Ectodermal cell (in vitro differentiated cells): ENCODE measurements at regions not wholly inside any gene's neighbourhood (a gene's known extent, or its start where the extent isn't known, plus 50 kb on each side); places are given as distances from the start of the nearest gene placed in this dataset.

Source experiments
- H3K27ac ChIP-seq: 2 replicates; pipeline ENCODE4 v1.7.0; 2013; ENCODE audit warnings: mild to moderate bottlenecking, low read depth, low read length; ENCODE audit not compliant: insufficient read depth, poor library complexity, severe bottlenecking
- H3K27me3 ChIP-seq: 2 replicates; pipeline ENCODE4 v1.7.0; 2013; ENCODE audit warnings: mild to moderate bottlenecking, low read length; ENCODE audit not compliant: insufficient read depth, control insufficient read depth, poor library complexity, severe bottlenecking
- H3K36me3 ChIP-seq: one replicate; pipeline ENCODE4 v1.7.0; 2013; ENCODE audit warnings: low read length; ENCODE audit not compliant: control insufficient read depth, insufficient read depth
- H3K4me1 ChIP-seq: one replicate; pipeline ENCODE4 v1.7.0; 2013; ENCODE audit warnings: low read length; ENCODE audit not compliant: control insufficient read depth, insufficient read depth
- H3K4me3 ChIP-seq: 2 replicates; pipeline ENCODE4 v1.7.0; 2013; ENCODE audit warnings: low read depth, low read length, control low read depth; ENCODE audit not compliant: insufficient read depth
- H3K9me3 ChIP-seq: 2 replicates; pipeline ENCODE4 v1.7.0; 2013; ENCODE audit warnings: mild to moderate bottlenecking, low read length, moderate library complexity; ENCODE audit not compliant: control insufficient read depth
- WGBS, 2 experiments: methylation state at CpG; one replicate each; pipeline ENCODE4 v1.1.7; 2013; ENCODE audit warnings: missing lambda C conversion rate in 2 of 2; 5-methylcytosine and 5-hydroxymethylcytosine counted together

DNA sequence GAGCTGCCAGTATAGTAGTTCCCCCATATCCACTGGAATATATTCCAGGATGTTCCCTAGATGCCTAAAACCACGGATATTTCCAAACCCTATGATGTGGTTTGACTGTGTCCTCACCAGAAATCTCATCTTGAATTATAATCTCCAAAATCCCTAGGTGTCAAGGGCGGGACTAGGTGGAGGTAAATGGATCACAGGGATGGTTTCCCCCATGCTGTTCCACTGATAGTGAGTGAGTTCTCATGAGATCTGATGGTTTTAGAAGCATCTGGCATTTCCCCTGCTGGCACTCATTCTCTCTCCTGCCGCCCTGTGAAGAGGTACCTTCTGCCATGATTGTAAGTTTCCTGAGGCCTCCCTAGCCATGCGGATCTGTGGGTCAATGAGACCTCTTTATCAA is 168.6 kb downstream of the MAF start:
- H3K27ac ChIP-seq, result no peak overlapping the region
- no peaks in the 10 kb centered on the region for H3K9me3 ChIP-seq
- no peak overlapping the region for H3K4me3 ChIP-seq
- no peaks in the 10 kb centered on the region for H3K36me3 ChIP-seq
- no peaks in the 10 kb centered on the region for H3K27me3 ChIP-seq
- WGBS, 2 experiments, result 85 to 87% methylated on average over 4 of the region's 4 CpGs
- H3K4me1 ChIP-seq, result peaks cover 4% of the 10 kb centered on the region

- H3K36me3 ChIP-seq, result no peaks in the 10 kb centered on the region
- WGBS, 2 experiments, result 86 to 88% methylated on average over 12 of the region's 12 CpGs
- no peaks in the 10 kb centered on the region for H3K27me3 ChIP-seq
- no peak overlapping the region for H3K27ac ChIP-seq
- H3K4me1 ChIP-seq, result no peaks in the 10 kb centered on the region
- no peak overlapping the region for H3K4me3 ChIP-seq
- no peaks in the 10 kb centered on the region for H3K9me3 ChIP-seq
Measured at GRCh38 chr16:79430191-79430678, 170.3 kb downstream of the MAF start.

DNA sequence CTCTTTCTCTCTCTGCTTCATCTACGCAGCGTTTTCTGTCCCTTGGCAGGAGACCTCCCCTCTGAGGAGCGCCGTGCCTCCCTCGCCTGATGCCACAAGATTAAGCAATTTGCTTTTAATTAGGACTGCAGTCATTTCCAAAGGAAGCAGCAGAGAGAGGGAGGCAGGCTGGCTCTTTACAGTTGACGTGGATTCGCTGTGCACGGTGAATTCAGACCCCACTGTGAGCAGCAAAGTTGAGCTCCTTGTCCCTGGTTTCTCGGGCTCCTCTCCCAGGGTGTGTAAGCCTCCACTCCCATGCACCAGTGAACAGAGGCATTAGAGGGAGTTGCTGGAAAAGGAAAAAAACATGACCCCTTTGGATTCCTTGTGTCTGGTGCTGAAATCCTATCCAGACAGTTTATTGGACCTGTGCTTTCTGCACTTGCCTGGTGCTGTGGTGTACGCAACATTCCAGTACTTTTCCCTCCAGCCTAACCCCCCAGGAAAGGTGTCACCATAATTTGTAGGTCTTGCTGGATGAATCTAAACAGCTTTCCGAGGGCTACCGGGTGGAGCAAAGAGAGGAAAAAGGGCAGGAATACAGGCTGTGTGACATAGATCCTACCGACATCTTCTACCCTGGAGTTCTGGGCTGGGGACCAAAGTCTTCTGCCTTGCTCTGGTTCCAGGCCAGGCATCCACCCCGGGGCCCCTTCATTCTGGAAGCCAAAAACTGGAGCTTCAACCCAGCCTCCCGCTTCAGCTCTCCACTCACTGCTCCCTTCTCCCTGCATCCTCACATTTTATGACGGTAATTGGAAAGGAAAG is 171.0 kb downstream of the MAF start:
- Histone ChIP-seq H3K36me3 (no peaks in the 10 kb centered on the region), H3K27ac (no peak overlapping the region), H3K4me3 (no peak overlapping the region), H3K27me3 (no peaks in the 10 kb centered on the region), H3K4me1 (no peaks in the 10 kb centered on the region), H3K9me3 (no peaks in the 10 kb centered on the region)
- 83 to 86% methylated on average over 16 of the region's 16 CpGs for WGBS, 2 experiments

DNA sequence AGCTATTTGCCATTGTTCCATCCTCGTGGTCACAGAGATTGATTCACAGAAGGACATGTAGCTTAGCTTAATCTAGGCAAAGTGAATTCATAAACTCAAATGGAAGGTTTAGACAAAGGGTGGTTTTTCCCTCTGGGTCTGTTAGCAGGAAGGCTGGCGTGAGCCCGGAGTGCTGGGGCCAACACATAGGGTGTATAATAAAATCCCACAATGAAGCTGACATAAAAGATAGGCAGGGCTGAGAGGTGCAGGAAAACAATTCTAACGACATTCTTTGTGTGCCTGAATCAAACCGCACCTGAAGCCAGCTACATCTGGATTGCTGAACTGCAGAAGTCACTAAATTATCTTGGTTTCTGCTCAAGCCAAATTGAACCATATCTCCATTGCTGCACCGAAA is 173.9 kb downstream of the MAF start:
- H3K9me3 ChIP-seq, result no peaks in the 10 kb centered on the region
- H3K27ac ChIP-seq, result no peak overlapping the region
- no peak overlapping the region for H3K4me3 ChIP-seq
- no peaks in the 10 kb centered on the region for H3K36me3 ChIP-seq
- WGBS, 2 experiments, result 94 to 95% methylated on average over 6 of the region's 6 CpGs
- no peaks in the 10 kb centered on the region for H3K27me3 ChIP-seq
- H3K4me1 ChIP-seq, result no peaks in the 10 kb centered on the region

- Histone ChIP-seq H3K9me3 (no peaks in the 10 kb centered on the region), H3K27me3 (no peaks in the 10 kb centered on the region), H3K4me3 (no peak overlapping the region), H3K36me3 (no peaks in the 10 kb centered on the region), H3K4me1 (peaks cover 4% of the 10 kb centered on the region), H3K27ac (no peak overlapping the region)
- 92 to 98% methylated on average over 7 of the region's 7 CpGs for WGBS, 2 experiments
Measured at GRCh38 chr16:79422064-79422463, 178.5 kb downstream of the MAF start.

DNA sequence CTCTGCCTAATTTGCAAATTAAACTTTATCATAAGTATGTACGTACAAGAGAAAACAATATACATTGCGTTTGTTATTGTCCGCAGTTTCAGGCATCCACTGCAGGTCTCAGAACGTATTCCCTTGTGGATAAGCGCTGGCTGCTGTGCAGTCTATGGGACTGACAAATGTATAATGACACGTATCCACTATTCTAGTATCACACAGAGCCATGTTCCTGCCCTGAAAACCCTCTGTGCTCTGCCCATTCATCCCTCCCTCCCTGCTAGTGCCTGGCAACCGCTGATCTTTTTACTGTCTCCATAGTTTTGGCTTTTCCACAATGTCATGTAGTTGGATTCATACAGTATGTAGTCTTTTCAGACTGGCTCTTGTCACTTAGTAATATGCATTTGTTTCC is 179.4 kb downstream of the MAF start:
- Histone ChIP-seq H3K4me3 (no peak overlapping the region), H3K9me3 (no peaks in the 10 kb centered on the region), H3K27ac (no peak overlapping the region), H3K27me3 (no peaks in the 10 kb centered on the region), H3K36me3 (no peaks in the 10 kb centered on the region), H3K4me1 (peaks cover 4% of the 10 kb centered on the region)
- 93 to 96% methylated on average over 6 to 7 of the region's 7 CpGs for WGBS, 2 experiments

DNA sequence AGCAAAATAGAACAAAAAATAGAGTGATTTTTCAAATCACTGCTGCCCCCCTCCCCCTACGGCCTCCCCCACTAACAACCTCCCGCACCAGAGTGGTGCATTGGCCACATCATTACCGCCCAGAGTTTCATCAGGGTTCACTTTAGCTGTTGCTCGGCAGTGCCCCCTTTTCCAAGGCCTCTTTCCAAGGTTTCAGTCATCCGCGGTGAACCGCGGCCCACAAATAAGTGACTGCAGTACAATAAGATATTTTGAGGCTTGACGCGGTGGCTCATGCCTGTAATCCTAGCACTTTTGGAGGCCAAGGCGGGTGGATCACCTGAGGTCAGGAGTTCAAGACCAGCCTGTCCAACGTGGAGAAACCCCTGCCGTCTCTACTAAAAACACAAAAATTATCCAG is 180.0 kb downstream of the MAF start:
- Histone ChIP-seq H3K4me1 (peaks cover 4% of the 10 kb centered on the region), H3K4me3 (no peak overlapping the region), H3K27ac (no peak overlapping the region), H3K9me3 (no peaks in the 10 kb centered on the region), H3K27me3 (no peaks in the 10 kb centered on the region), H3K36me3 (no peaks in the 10 kb centered on the region)
- WGBS, 2 experiments, result 93% methylated on average over 13 of the region's 13 CpGs

- H3K27me3 ChIP-seq, result no peaks in the 10 kb centered on the region
- WGBS, 2 experiments, result 89 to 95% methylated on average over 6 of the region's 6 CpGs
- no peaks in the 10 kb centered on the region for H3K9me3 ChIP-seq
- no peak overlapping the region for H3K27ac ChIP-seq
- H3K4me3 ChIP-seq, result no peak overlapping the region
- peaks cover 4% of the 10 kb centered on the region for H3K4me1 ChIP-seq
- H3K36me3 ChIP-seq, result no peaks in the 10 kb centered on the region
Measured at GRCh38 chr16:79419148-79419547, 181.4 kb downstream of the MAF start.

GRCh38 chr16:79417601-79418008 is 182.9 kb downstream of the MAF start:
- 83 to 85% methylated on average over 17 of the region's 17 CpGs for WGBS, 2 experiments

GRCh38 chr16:79415983-79416640 is 184.4 kb downstream of the MAF start:
- H3K27ac ChIP-seq, result no peak overlapping the region
- peaks cover 4% of the 10 kb centered on the region for H3K4me1 ChIP-seq
- no peaks in the 10 kb centered on the region for H3K9me3 ChIP-seq
- no peak overlapping the region for H3K4me3 ChIP-seq
- no peaks in the 10 kb centered on the region for H3K36me3 ChIP-seq
- WGBS, 2 experiments, result 94% methylated on average over 12 of the region's 12 CpGs
- H3K27me3 ChIP-seq, result no peaks in the 10 kb centered on the region

More at GRCh38 chr16:79417601-79418008, 182.9 kb downstream of the MAF start:
- Histone ChIP-seq H3K9me3 (no peaks in the 10 kb centered on the region), H3K36me3 (no peaks in the 10 kb centered on the region), H3K4me1 (peaks cover 4% of the 10 kb centered on the region), H3K27me3 (no peaks in the 10 kb centered on the region), H3K4me3 (no peak overlapping the region), H3K27ac (no peak overlapping the region)
